CD8-positive, alpha-beta memory T cell (primary cell): ENCODE measurements at regions not wholly inside any gene's neighbourhood (a gene's known extent, or its start where the extent isn't known, plus 50 kb on each side); places are given as distances from the start of the nearest gene placed in this dataset.

Experiments used
- CTCF ChIA-PET: fragments of 350-600 bp; sonication (Branson Sonifier 250); formaldehyde crosslinking; loops from one replicate; lab custom pipeline; 2021; ENCODE audit warnings: antibody characterized with exemption; lab: Charles Lee
- POLR2A ChIA-PET: fragments of 350-600 bp; sonication (Branson Sonifier 250); formaldehyde crosslinking; loops from one replicate; lab custom pipeline; 2021; ENCODE audit warnings: antibody characterized with exemption; lab: Charles Lee
- DNase-seq, 5 donors: peaks; one replicate each; pipeline versions ENCODE4 v3.0.0 to v3.0.0-alpha.2; 2020 to 2022; ENCODE audit warnings: mixed read lengths in 1 of 5
- H3K27ac ChIP-seq: one replicate; pipeline ENCODE4 v1.7.0; 2013; ENCODE audit warnings: low read depth, mild to moderate bottlenecking, low read length, moderate library complexity
- H3K27me3 ChIP-seq: 2 replicates; pipeline ENCODE4 v1.7.0; 2013; ENCODE audit warnings: low read length, mild to moderate bottlenecking; ENCODE audit not compliant: insufficient read depth, poor library complexity, severe bottlenecking
- H3K36me3 ChIP-seq: 2 replicates; pipeline ENCODE4 v1.7.0; 2013; ENCODE audit warnings: mild to moderate bottlenecking, low read length, moderate library complexity; ENCODE audit not compliant: insufficient read depth
- H3K4me1 ChIP-seq: 2 replicates; pipeline ENCODE4 v1.7.0; 2013; ENCODE audit warnings: mild to moderate bottlenecking, low read length, moderate library complexity; ENCODE audit not compliant: insufficient read depth
- H3K4me3 ChIP-seq: 2 replicates; pipeline ENCODE4 v1.7.0; 2013; ENCODE audit warnings: mild to moderate bottlenecking, low read length
- H3K9me3 ChIP-seq: 2 replicates; pipeline ENCODE4 v1.7.0; 2013; ENCODE audit warnings: mild to moderate bottlenecking, low read length
- H3K27ac Mint-ChIP-seq, 8 donors: one replicate each; pipeline ENCODE4 v1.8.0; 2020 to 2021; ENCODE audit warnings: mixed read lengths in 8 of 8, mild to moderate bottlenecking in 6 of 8, inconsistent platforms in 3 of 8, moderate library complexity in 3 of 8
- H3K27me3 Mint-ChIP-seq, 2 donors: one replicate each; pipeline ENCODE4 v1.8.0; 2020 to 2021; ENCODE audit warnings: mixed read lengths in 2 of 2, mild to moderate bottlenecking in 1 of 2, moderate library complexity in 1 of 2
- H3K36me3 Mint-ChIP-seq, 3 donors: one replicate each; pipeline ENCODE4 v1.8.0; 2020 to 2021; ENCODE audit warnings: mixed read lengths in 3 of 3, inconsistent platforms in 1 of 3, mild to moderate bottlenecking in 1 of 3
- H3K4me1 Mint-ChIP-seq, 3 donors: one replicate each; pipeline ENCODE4 v1.8.0; 2020 to 2021; ENCODE audit warnings: mixed read lengths in 3 of 3, inconsistent platforms in 1 of 3, mild to moderate bottlenecking in 1 of 3
- H3K4me3 Mint-ChIP-seq, 7 donors: one replicate each; pipeline ENCODE4 v1.8.0; 2020 to 2021; ENCODE audit warnings: mixed read lengths in 7 of 7, mild to moderate bottlenecking in 6 of 7, moderate library complexity in 4 of 7, inconsistent platforms in 2 of 7
- H3K9me3 Mint-ChIP-seq, 5 donors: one replicate each; pipeline ENCODE4 v1.8.0; 2020 to 2022; ENCODE audit warnings: mixed read lengths in 5 of 5, mild to moderate bottlenecking in 3 of 5, moderate library complexity in 2 of 5, inconsistent platforms in 1 of 5

- DNase-seq: no peak
- no peaks in the 10 kb centered on the region for H3K9me3 ChIP-seq
- POLR2A ChIA-PET: no interaction called here
- Mint-ChIP-seq H3K27me3 (no peaks in the 10 kb centered on the region), H3K36me3 (peaks cover 0 to 2% (median 0%) of the 10 kb centered on the region in 3 donors), H3K4me3 (no peak overlapping the region), H3K9me3 (no peaks in the 10 kb centered on the region), H3K4me1 (peaks cover 0 to 7% (median 0%) of the 10 kb centered on the region in 3 donors), H3K27ac (no peak overlapping the region)
- no peaks in the 10 kb centered on the region for H3K36me3 ChIP-seq
- H3K27ac ChIP-seq: no peak overlapping the region
- no peak overlapping the region for H3K4me3 ChIP-seq
- no peaks in the 10 kb centered on the region for H3K4me1 ChIP-seq
- CTCF ChIA-PET: no interaction called here
- no peaks in the 10 kb centered on the region for H3K27me3 ChIP-seq
Measured at GRCh38 chr6:139567095-139567494, 192.6 kb upstream of the CITED2 start.

- no peaks in the 10 kb centered on the region for H3K9me3 ChIP-seq
- no peak overlapping the region for H3K4me3 ChIP-seq
- CTCF ChIA-PET: no interaction called here
- Mint-ChIP-seq H3K4me1 (peaks cover 0 to 7% (median 0%) of the 10 kb centered on the region in 3 donors), H3K9me3 (peaks cover 0 to 5% (median 2%) of the 10 kb centered on the region in 5 donors), H3K36me3 (peaks cover 0 to 2% (median 0%) of the 10 kb centered on the region in 3 donors), H3K4me3 (no peak overlapping the region), H3K27ac (no peak overlapping the region), H3K27me3 (no peaks in the 10 kb centered on the region)
- DNase-seq: no peak
- POLR2A ChIA-PET: no interaction called here
- H3K27me3 ChIP-seq: no peaks in the 10 kb centered on the region
- no peaks in the 10 kb centered on the region for H3K4me1 ChIP-seq
- H3K36me3 ChIP-seq: no peaks in the 10 kb centered on the region
- no peak overlapping the region for H3K27ac ChIP-seq
Measured at GRCh38 chr6:139565591-139565990, 191.1 kb upstream of the CITED2 start.

GRCh38 chr6:139557547-139557946 is 183.1 kb upstream of the CITED2 start:
- H3K27me3 Mint-ChIP-seq: no peaks in the 10 kb centered on the region
- H3K36me3 Mint-ChIP-seq: no peaks in the 10 kb centered on the region
- H3K27ac Mint-ChIP-seq: no peak overlapping the region
- DNase-seq: no peak
- POLR2A ChIA-PET: no interaction called here
- H3K4me3 ChIP-seq: no peak overlapping the region
- CTCF ChIA-PET: no interaction called here
- no peaks in the 10 kb centered on the region for H3K9me3 ChIP-seq
- H3K4me1 Mint-ChIP-seq: no peaks in the 10 kb centered on the region
- no peak overlapping the region for H3K4me3 Mint-ChIP-seq
- no peaks in the 10 kb centered on the region for H3K27me3 ChIP-seq
- H3K36me3 ChIP-seq: no peaks in the 10 kb centered on the region
- H3K4me1 ChIP-seq: no peaks in the 10 kb centered on the region
- H3K27ac ChIP-seq: no peak overlapping the region
- peaks cover 0 to 9% (median 2%) of the 10 kb centered on the region in 5 donors for H3K9me3 Mint-ChIP-seq

- H3K36me3 ChIP-seq: no peaks in the 10 kb centered on the region
- DNase-seq: no peak
- no peaks in the 10 kb centered on the region for H3K4me1 ChIP-seq
- POLR2A ChIA-PET: no interaction called here
- no peaks in the 10 kb centered on the region for H3K27me3 ChIP-seq
- no peak overlapping the region for H3K4me3 Mint-ChIP-seq
- no peaks in the 10 kb centered on the region for H3K27me3 Mint-ChIP-seq
- H3K27ac Mint-ChIP-seq: no peak overlapping the region
- H3K4me3 ChIP-seq: no peak overlapping the region
- no peak overlapping the region for H3K27ac ChIP-seq
- H3K36me3 Mint-ChIP-seq: no peaks in the 10 kb centered on the region
- H3K4me1 Mint-ChIP-seq: no peaks in the 10 kb centered on the region
- no peaks in the 10 kb centered on the region for H3K9me3 ChIP-seq
- CTCF ChIA-PET: no interaction called here
- peaks cover 0 to 9% (median 2%) of the 10 kb centered on the region in 5 donors for H3K9me3 Mint-ChIP-seq
Measured at GRCh38 chr6:139556532-139556931, 182.1 kb upstream of the CITED2 start.

GRCh38 chr6:139553916-139554315 is 179.5 kb upstream of the CITED2 start:
- ChIA-PET CTCF (no interaction called here), POLR2A (no interaction called here)
- Histone ChIP-seq H3K27ac (no peak overlapping the region), H3K4me1 (no peaks in the 10 kb centered on the region), H3K9me3 (no peaks in the 10 kb centered on the region), H3K27me3 (no peaks in the 10 kb centered on the region), H3K4me3 (no peak overlapping the region), H3K36me3 (no peaks in the 10 kb centered on the region)
- no peak overlapping the region for H3K4me3 Mint-ChIP-seq
- peaks cover 0 to 2% of the 10 kb centered on the region in 2 donors for H3K27me3 Mint-ChIP-seq
- H3K4me1 Mint-ChIP-seq: no peaks in the 10 kb centered on the region
- H3K36me3 Mint-ChIP-seq: no peaks in the 10 kb centered on the region
- H3K27ac Mint-ChIP-seq: no peak overlapping the region
- H3K9me3 Mint-ChIP-seq: no peaks in the 10 kb centered on the region
- DNase-seq: no peak

GRCh38 chr6:139551376-139551775 is 176.9 kb upstream of the CITED2 start:
- H3K36me3 Mint-ChIP-seq: no peaks in the 10 kb centered on the region

GRCh38 chr6:139550361-139550760 is 175.9 kb upstream of the CITED2 start:
- Mint-ChIP-seq H3K9me3 (no peaks in the 10 kb centered on the region), H3K27ac (no peak overlapping the region), H3K36me3 (no peaks in the 10 kb centered on the region), H3K4me1 (peaks cover 11 to 24% (median 22%) of the 10 kb centered on the region in 3 donors), H3K4me3 (no peak overlapping the region), H3K27me3 (peaks cover 0 to 2% of the 10 kb centered on the region in 2 donors)
- H3K27ac ChIP-seq: no peak overlapping the region
- no peak overlapping the region for H3K4me3 ChIP-seq
- H3K27me3 ChIP-seq: no peaks in the 10 kb centered on the region
- ChIA-PET POLR2A (interaction anchor here (0.5 kb wide), 1 partner anchor 34 kb away, joined by 8 read pairs; no protein-coding TSS in a partner anchor), CTCF (no interaction called here)
- H3K9me3 ChIP-seq: no peaks in the 10 kb centered on the region
- DNase-seq: no peak
- H3K36me3 ChIP-seq: no peaks in the 10 kb centered on the region
- H3K4me1 ChIP-seq: no peaks in the 10 kb centered on the region

More at GRCh38 chr6:139551376-139551775, 176.9 kb upstream of the CITED2 start:
- ChIA-PET CTCF (no interaction called here), POLR2A (no interaction called here)
- H3K27ac ChIP-seq: no peak overlapping the region
- Mint-ChIP-seq H3K4me1 (peaks cover 3 to 14% (median 12%) of the 10 kb centered on the region in 3 donors), H3K27me3 (peaks cover 0 to 2% of the 10 kb centered on the region in 2 donors), H3K9me3 (no peaks in the 10 kb centered on the region), H3K4me3 (no peak overlapping the region), H3K27ac (no peak overlapping the region)
- no peaks in the 10 kb centered on the region for H3K4me1 ChIP-seq
- no peak overlapping the region for H3K4me3 ChIP-seq
- H3K9me3 ChIP-seq: no peaks in the 10 kb centered on the region
- no peak for DNase-seq
- H3K36me3 ChIP-seq: no peaks in the 10 kb centered on the region
- no peaks in the 10 kb centered on the region for H3K27me3 ChIP-seq

GRCh38 chr6:139549561-139550070 is 175.2 kb upstream of the CITED2 start:
- no peaks in the 10 kb centered on the region for H3K27me3 ChIP-seq
- no peak overlapping the region for H3K27ac Mint-ChIP-seq
- no peaks in the 10 kb centered on the region for H3K9me3 Mint-ChIP-seq
- H3K27me3 Mint-ChIP-seq: peaks cover 0 to 2% of the 10 kb centered on the region in 2 donors
- no peaks in the 10 kb centered on the region for H3K36me3 ChIP-seq
- H3K4me1 ChIP-seq: no peaks in the 10 kb centered on the region
- H3K4me1 Mint-ChIP-seq: peaks cover 18 to 31% (median 29%) of the 10 kb centered on the region in 3 donors
- ChIA-PET CTCF (interaction anchor here (1.2 kb wide), 1 partner anchor 74 kb away, joined by 3 read pairs; no protein-coding TSS in a partner anchor), POLR2A (no interaction called here)
- H3K27ac ChIP-seq: no peak overlapping the region
- H3K4me3 Mint-ChIP-seq: no peak overlapping the region
- H3K4me3 ChIP-seq: no peak overlapping the region
- H3K9me3 ChIP-seq: no peaks in the 10 kb centered on the region
- H3K36me3 Mint-ChIP-seq: no peaks in the 10 kb centered on the region
- DNase-seq: no peak
